ENCODE measurements at regions not wholly inside any gene's neighbourhood (a gene's known extent, or its start where the extent isn't known, plus 50 kb on each side); places are given as distances from the start of the nearest gene placed in this dataset.

GRCh38 chr7:106776618-106777347, 88.3 kb upstream of the PIK3CG start:
- no peak for DNase-seq

- DNase-seq = no peak
Observed at GRCh38 chr7:106777674-106778299, 87.3 kb upstream of the PIK3CG start.

- no peak for DNase-seq
Observed at GRCh38 chr7:106778656-106779250, 86.3 kb upstream of the PIK3CG start.

DNA sequence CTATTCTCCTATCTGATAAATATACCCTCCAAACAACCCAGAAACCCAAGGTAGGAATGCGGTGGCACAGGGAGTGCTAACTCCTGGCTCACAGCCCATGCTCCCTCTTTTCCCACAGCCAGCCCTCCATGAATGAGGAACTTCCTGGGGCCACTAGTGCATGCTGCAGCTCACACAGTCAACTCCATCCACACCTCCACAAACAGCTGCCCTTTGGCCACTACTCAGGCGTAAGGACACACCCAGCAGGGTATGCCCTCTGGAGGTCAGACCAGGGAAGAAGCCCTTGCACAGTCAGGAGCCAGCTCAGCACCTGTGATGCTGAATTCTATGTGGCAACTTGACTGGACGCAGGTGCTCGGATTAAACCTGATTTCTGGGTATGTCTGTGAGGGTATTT, 85.2 kb upstream of the PIK3CG start:
- DNase-seq = no peak

- DNase-seq = no peak
Observed at GRCh38 chr7:106781007-106781406, 84.1 kb upstream of the PIK3CG start.

GRCh38 chr7:106781828-106782544, 83.1 kb upstream of the PIK3CG start:
- no peak for DNase-seq

- DNase-seq = no peak
Observed at GRCh38 chr7:106783286-106783685, 81.8 kb upstream of the PIK3CG start.

GRCh38 chr7:106788637-106789036, 76.4 kb upstream of the PIK3CG start:
- DNase-seq = no peak

- DNase-seq = no peak
Observed at GRCh38 chr7:106791526-106791925, 73.6 kb upstream of the PIK3CG start.

DNA sequence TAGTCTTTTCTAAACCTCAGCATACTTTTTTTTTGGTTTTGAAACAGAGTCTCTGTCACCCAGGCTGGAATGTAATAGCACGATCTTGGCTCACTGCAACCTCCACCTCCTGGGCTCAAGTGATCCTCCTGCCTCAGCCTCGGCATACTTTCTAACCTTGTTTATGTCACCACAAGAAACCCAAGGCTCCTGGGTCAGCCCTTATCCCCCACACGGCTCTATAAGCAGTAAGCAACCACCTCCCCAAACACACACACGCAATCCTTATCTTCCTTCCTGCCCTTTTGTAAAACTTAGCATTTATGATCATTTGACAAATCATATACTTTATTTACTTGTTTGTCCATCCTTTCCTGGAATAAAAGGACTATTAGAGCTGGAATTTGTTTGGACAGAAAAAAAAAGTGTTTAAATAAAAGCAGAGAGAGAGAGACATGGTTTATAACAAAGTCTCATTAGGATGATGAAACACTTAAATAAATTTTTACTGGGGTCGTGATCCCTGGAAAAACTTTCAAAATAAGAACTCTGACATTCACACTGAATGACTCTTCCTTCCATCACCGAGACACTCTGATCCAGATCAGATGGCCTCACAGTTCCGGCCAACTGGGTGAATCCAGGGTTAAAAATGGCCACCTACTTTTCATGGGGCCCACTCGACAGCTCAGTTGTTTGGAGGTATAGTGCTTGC, 72.7 kb upstream of the PIK3CG start:
- no peak for DNase-seq

- peak; percentile 57 for DNase-seq
Observed at GRCh38 chr7:106793015-106793975, 71.8 kb upstream of the PIK3CG start.

- no peak for DNase-seq
Observed at GRCh38 chr7:106794276-106795083, 70.6 kb upstream of the PIK3CG start.

- no peak for DNase-seq
Observed at GRCh38 chr7:106795084-106795876, 69.8 kb upstream of the PIK3CG start.

DNA sequence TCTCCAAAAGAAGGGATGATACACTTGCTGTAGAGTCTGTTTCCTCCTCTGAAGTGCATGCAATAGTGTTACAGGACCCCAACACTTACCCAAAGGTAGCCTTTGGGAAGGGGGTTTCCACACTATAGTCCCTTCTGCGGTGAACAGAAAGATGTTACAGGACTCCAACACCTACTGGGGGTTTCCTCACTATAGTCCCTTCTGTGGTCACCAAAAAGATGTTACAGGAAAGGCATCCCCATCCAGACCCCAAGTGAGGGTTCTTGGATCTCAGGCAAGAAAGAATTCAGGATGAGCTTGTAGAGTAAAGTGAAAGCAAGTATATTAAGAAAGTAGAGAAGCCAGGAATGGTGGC, 69.2 kb upstream of the PIK3CG start:
- no peak for DNase-seq

GRCh38 chr7:106797937-106798336, 67.1 kb upstream of the PIK3CG start:
- no peak for DNase-seq

DNA sequence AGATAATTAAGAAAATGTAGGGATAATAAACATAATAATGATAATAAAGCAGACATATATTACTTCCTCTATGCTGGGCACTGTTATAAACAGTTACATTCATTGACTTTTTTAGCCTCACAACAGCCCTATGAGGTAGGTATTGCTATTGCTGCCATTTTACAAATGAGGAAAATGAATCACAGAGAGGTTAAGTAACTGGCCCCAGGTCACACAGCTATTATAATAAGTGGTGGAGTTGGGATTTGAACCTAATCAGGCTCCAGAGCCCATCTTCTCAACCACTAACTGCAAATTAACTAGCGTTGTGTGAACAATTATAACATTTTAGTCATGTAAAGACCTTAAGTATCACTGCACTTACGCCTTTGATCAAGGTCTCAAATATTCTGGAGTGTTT, 62.5 kb upstream of the PIK3CG start:
- no peak for DNase-seq

DNA sequence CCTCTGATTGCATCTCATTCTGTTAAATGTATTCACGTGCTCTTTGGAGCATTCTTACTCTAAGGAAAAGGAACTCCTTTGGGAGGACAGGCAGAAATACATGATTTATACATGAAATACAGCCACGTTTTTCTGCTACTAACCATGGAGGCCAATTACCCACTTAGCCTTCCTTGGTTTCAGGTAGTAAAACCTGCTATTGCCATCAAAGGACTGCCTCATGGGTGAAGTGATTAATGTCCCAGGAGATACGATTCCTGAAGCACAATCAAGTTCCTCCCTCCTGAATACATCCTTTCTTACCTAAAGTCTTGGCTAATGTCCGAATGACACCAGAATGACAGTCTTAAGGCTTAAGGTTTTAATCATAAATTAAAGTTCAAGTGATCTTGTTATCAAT, 58.5 kb upstream of the PIK3CG start:
- DNase-seq = peak; percentile 23

DNA sequence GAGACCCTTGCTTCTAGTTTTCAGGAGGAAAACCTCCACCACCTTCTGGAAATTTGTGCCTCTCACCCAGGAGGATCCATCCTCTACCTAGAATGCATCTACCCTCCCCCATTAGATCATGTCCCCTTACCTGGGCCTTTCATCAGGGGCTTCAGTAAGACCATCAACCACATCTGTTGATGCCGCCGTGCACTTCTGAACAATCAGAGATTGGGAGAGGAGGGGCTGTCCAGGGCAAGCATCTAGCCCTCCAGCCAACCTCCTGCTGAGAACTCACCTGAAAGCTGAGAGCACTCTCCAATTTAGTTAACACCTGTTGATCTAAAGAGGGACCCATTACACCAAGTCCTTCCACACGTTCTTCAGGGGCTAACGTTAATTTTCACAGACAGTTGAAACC, 57.6 kb upstream of the PIK3CG start:
- DNase-seq = no peak

DNA sequence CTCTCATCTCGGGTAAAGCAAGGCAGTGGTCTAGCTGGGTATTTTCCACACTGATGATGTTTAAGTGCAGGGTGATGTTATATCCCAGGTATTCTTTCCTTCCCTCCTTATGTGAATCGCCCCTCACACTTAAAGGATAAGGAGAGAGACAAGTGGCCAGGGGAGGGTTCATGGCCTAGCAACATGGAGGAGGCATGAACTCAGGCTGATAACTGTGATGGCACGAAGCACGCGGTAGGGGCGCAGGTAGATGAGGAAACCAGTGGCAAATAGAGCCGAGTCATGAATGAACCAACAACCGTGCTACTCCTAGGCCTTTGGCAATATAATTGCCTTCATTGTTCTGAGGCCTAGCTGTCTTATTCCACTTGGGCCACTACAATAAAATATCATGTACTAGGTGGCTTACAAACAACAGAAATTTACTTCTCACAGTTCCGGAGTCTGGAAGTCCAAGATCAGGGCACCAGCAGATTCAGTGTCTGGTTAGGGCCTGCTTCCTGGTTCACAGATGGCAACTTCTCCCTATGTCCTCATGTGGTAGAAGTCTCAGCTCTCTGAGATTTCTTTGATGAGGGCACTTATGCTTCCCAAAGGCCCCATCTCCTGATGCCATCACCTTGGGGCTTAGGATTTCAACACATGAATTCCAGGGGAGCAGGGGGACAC, 56.0 kb upstream of the PIK3CG start:
- DNase-seq = no peak

- DNase-seq = no peak
Observed at GRCh38 chr7:106811472-106811871, 53.6 kb upstream of the PIK3CG start.

Measured in NCI-H1105 treated with DMSO at 0.1 percent for 48 hours (cell line).